ENCODE measurements at regions not wholly inside any gene's neighbourhood (a gene's known extent, or its start where the extent isn't known, plus 50 kb on each side); places are given as distances from the start of the nearest gene placed in this dataset.

- intact Hi-C loops (cut with micrococcal nuclease; ENCODE audit: unreplicated experiment) = no loop called here
- H3K36me3 Mint-ChIP-seq (ENCODE audit: insufficient read depth, unreplicated experiment) = no peaks in the 10 kb centered on the region
- no peak for TF ChIP-seq CTCF (IDR thresholded peaks at IDR 0.05; ENCODE audit: unreplicated experiment)
- no TSS peak for BruUV-seq (replicated peaks)
- no peak for DNase-seq
- peaks cover 4% of the 10 kb centered on the region for H3K9me3 Mint-ChIP-seq (ENCODE audit: low read depth, unreplicated experiment)
- H3K4me1 Mint-ChIP-seq (ENCODE audit: low read depth, unreplicated experiment) = no peaks in the 10 kb centered on the region
- H3K27ac Mint-ChIP-seq (ENCODE audit: unreplicated experiment) = no peak overlapping the region
- no peaks in the 10 kb centered on the region for H3K27me3 Mint-ChIP-seq (ENCODE audit: unreplicated experiment)
- H3K4me3 Mint-ChIP-seq (ENCODE audit: low read depth, unreplicated experiment) = no peak overlapping the region
- CTCF ChIA-PET = no interaction called here
These were observed 445.1 kb downstream of the AJAP1 start for GRCh38 chr1:5099558-5099957.

GRCh38 chr1:5098981-5099385 lies 444.6 kb downstream of the AJAP1 start:
- Mint-ChIP-seq H3K27me3 (ENCODE audit: unreplicated experiment) (no peaks in the 10 kb centered on the region), H3K4me3 (ENCODE audit: low read depth, unreplicated experiment) (no peak overlapping the region), H3K4me1 (ENCODE audit: low read depth, unreplicated experiment) (no peaks in the 10 kb centered on the region), H3K27ac (ENCODE audit: unreplicated experiment) (no peak overlapping the region), H3K36me3 (ENCODE audit: insufficient read depth, unreplicated experiment) (no peaks in the 10 kb centered on the region), H3K9me3 (ENCODE audit: low read depth, unreplicated experiment) (peaks cover 4% of the 10 kb centered on the region)
- no TSS peak for BruUV-seq (replicated peaks)
- no peak for DNase-seq
- TF ChIP-seq CTCF (IDR thresholded peaks at IDR 0.05; ENCODE audit: unreplicated experiment) = no peak
- CTCF ChIA-PET = no interaction called here
- intact Hi-C loops (cut with micrococcal nuclease; ENCODE audit: unreplicated experiment) = no loop called here

GRCh38 chr1:5093042-5093441 lies 438.6 kb downstream of the AJAP1 start:
- H3K4me3 Mint-ChIP-seq (ENCODE audit: low read depth, unreplicated experiment) = no peak overlapping the region
- H3K27me3 Mint-ChIP-seq (ENCODE audit: unreplicated experiment) = no peaks in the 10 kb centered on the region
- CTCF ChIA-PET = no interaction called here
- H3K36me3 Mint-ChIP-seq (ENCODE audit: insufficient read depth, unreplicated experiment) = no peaks in the 10 kb centered on the region
- H3K27ac Mint-ChIP-seq (ENCODE audit: unreplicated experiment) = no peak overlapping the region
- H3K4me1 Mint-ChIP-seq (ENCODE audit: low read depth, unreplicated experiment) = no peaks in the 10 kb centered on the region
- DNase-seq = no peak
- peaks cover 10% of the 10 kb centered on the region for H3K9me3 Mint-ChIP-seq (ENCODE audit: low read depth, unreplicated experiment)
- no peak for TF ChIP-seq CTCF (IDR thresholded peaks at IDR 0.05; ENCODE audit: unreplicated experiment)
- no TSS peak for BruUV-seq (replicated peaks)
- intact Hi-C loops (cut with micrococcal nuclease; ENCODE audit: unreplicated experiment) = no loop called here

GRCh38 chr1:5084676-5085075 lies 430.3 kb downstream of the AJAP1 start:
- CTCF ChIA-PET = no interaction called here
- intact Hi-C loops (cut with micrococcal nuclease; ENCODE audit: unreplicated experiment) = no loop called here
- no TSS peak for BruUV-seq (replicated peaks)

More at GRCh38 chr1:5084676-5085075, 430.3 kb downstream of the AJAP1 start:
- DNase-seq = no peak
- Mint-ChIP-seq H3K36me3 (ENCODE audit: insufficient read depth, unreplicated experiment) (no peaks in the 10 kb centered on the region), H3K4me1 (ENCODE audit: low read depth, unreplicated experiment) (no peaks in the 10 kb centered on the region), H3K4me3 (ENCODE audit: low read depth, unreplicated experiment) (no peak overlapping the region), H3K27ac (ENCODE audit: unreplicated experiment) (no peak overlapping the region), H3K9me3 (ENCODE audit: low read depth, unreplicated experiment) (peaks cover 15% of the 10 kb centered on the region), H3K27me3 (ENCODE audit: unreplicated experiment) (no peaks in the 10 kb centered on the region)
- TF ChIP-seq CTCF (IDR thresholded peaks at IDR 0.05; ENCODE audit: unreplicated experiment) = no peak
